ENCODE measurements at regions not wholly inside any gene's neighbourhood (a gene's known extent, or its start where the extent isn't known, plus 50 kb on each side); places are given as distances from the start of the nearest gene placed in this dataset.

- TF ChIP-seq POLR2A (IDR thresholded peaks at IDR 0.05), result no peak
- TF ChIP-seq CTCF (IDR thresholded peaks at IDR 0.05 in 4 of 5, conservative IDR thresholded peaks at IDR 0.05 in 1 of 5), result no peak
Measured at GRCh38 chr5:158177146-158177545, 318.2 kb upstream of the CLINT1 start.

Measured in gastrocnemius medialis (tissue), 4 donors.